Sigmoid colon (tissue), 6 donors: ENCODE measurements at regions not wholly inside any gene's neighbourhood (a gene's known extent, or its start where the extent isn't known, plus 50 kb on each side); places are given as distances from the start of the nearest gene placed in this dataset.
"Not testable (repeated sequence)": the region's sequence is repeated elsewhere in the genome, so short reads cannot be mapped to it uniquely, and the experiment has no call there.

Experiments used
- DNase-seq: peaks from one replicate; pipeline ENCODE4 v3.0.0-alpha.2; 2019
- H3K27ac ChIP-seq, 4 donors: fragments of 200-600 bp; sonication (generic); one replicate each; pipeline ENCODE4 v1.5.1; 2016 to 2019; ENCODE audit warnings: mild to moderate bottlenecking in 1 of 4
- H3K27me3 ChIP-seq, 3 donors: fragments of 200-600 bp; sonication (generic); one replicate each; pipeline ENCODE4 v1.5.1; 2019; ENCODE audit warnings: mild to moderate bottlenecking in 1 of 3
- H3K36me3 ChIP-seq, 4 donors: fragments of 200-600 bp; sonication (generic); one replicate each; pipeline ENCODE4 v1.5.1; 2016 to 2019
- H3K4me1 ChIP-seq, 4 donors: fragments of 200-600 bp; sonication (generic); one replicate each; pipeline ENCODE4 v1.5.1; 2017 to 2019
- H3K4me3 ChIP-seq, 4 donors: fragments of 200-600 bp; sonication (generic); one replicate each; pipeline ENCODE4 v1.5.1; 2017 to 2019; ENCODE audit warnings: mild to moderate bottlenecking in 2 of 4, moderate library complexity in 1 of 4
- H3K9me3 ChIP-seq, 4 donors: fragments of 200-600 bp in 3 of 4; sonication (generic) in 3 of 4; one replicate each; pipeline versions ENCODE4 v1.5.1 to v1.6.1; 2013 to 2019
- CTCF ChIP-seq, 4 experiments: fragments of 450-650 bp in 3 of 4; fragments of 200-600 bp in 1 of 4; IDR thresholded peaks; one replicate each; pipeline ENCODE4 v1.5.1; 2016 to 2019; ENCODE audit warnings: antibody characterized with exemption in 4 of 4, mild to moderate bottlenecking in 3 of 4, moderate library complexity in 2 of 4
- EP300 ChIP-seq, 4 donors: sonication (generic); formaldehyde crosslinking; IDR thresholded peaks; one replicate each; pipeline ENCODE4 v1.6.1; 2017; ENCODE audit warnings: antibody characterized with exemption in 4 of 4
- POLR2A ChIP-seq, 2 donors: fragments of 450-650 bp; IDR thresholded peaks; one replicate each; pipeline ENCODE4 v1.6.1; 2016; ENCODE audit warnings: antibody characterized with exemption in 2 of 2, mild to moderate bottlenecking in 2 of 2, moderate library complexity in 2 of 2
- POLR2AphosphoS5 ChIP-seq, 4 donors: sonication (generic); formaldehyde crosslinking; IDR thresholded peaks; one replicate each; pipeline ENCODE4 v1.6.1; 2017; ENCODE audit warnings: antibody characterized with exemption in 4 of 4
- WGBS, 2 donors: extraction: QIAGEN DNeasy Blood & Tissue Kit; methylation state at CpG; one replicate each; pipeline ENCODE4 v1.1.7; 2013; 5-methylcytosine and 5-hydroxymethylcytosine counted together
- intact Hi-C: fragments of 100-400 bp; cut with DNase I; formaldehyde crosslinking; loops from one replicate; pipeline ENCODE4 v1.15.1; 2023
- donor health status: healthy with polysubstance abuse.
- donor health status: healthy.

- intact Hi-C loops, result no loop called here
- WGBS, 2 donors, result 83 to 88% methylated on average over 2 of the region's 2 CpGs
- Histone ChIP-seq H3K27me3 (no peaks in the 10 kb centered on the region), H3K9me3 (peaks cover 0 to 2% (median 0%) of the 10 kb centered on the region in 4 donors), H3K36me3 (no peaks in the 10 kb centered on the region), H3K4me3 (no peak overlapping the region), H3K27ac (no peak overlapping the region), H3K4me1 (no peaks in the 10 kb centered on the region)
- no peak for DNase-seq
- TF ChIP-seq POLR2A (IDR thresholded peaks at IDR 0.05) (no peak), CTCF (IDR thresholded peaks at IDR 0.05) (no peak), POLR2AphosphoS5 (IDR thresholded peaks at IDR 0.05) (no peak), EP300 (IDR thresholded peaks at IDR 0.05) (no peak)
These were observed 1197.9 kb downstream of the TECRL start for GRCh38 chr4:63211375-63211774.

- DNase-seq, H3K9me3 ChIP-seq, H3K36me3 ChIP-seq, intact Hi-C loops, H3K4me3 ChIP-seq, H3K4me1 ChIP-seq, H3K27ac ChIP-seq, H3K27me3 ChIP-seq: not testable (repeated sequence)
- 91 to 94% methylated on average over 3 of the region's 3 CpGs for WGBS, 2 donors
These were observed 1216.2 kb downstream of the TECRL start for GRCh38 chr4:63193029-63193428.

DNA sequence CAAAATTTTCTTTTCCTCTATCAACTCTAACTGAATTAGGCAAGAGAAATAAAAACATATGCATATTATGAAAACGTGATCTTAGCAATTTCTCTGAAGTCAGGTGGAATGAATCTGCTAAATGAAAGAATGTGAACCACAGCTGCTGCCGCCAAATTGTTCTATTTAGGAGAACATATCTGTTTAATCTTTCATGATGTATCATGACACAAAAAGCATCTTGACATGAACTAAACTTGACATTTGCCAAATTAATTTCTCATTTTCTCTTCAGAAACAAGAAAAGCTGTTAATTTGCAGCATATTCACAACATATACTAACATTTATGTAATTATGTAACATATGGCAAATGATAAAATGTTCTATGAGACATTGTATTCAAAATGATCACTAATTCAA, 1237.9 kb downstream of the TECRL start:
- Histone ChIP-seq H3K27ac (no peak overlapping the region), H3K4me3 (no peak overlapping the region), H3K27me3 (no peaks in the 10 kb centered on the region), H3K9me3 (no peaks in the 10 kb centered on the region), H3K36me3 (no peaks in the 10 kb centered on the region), H3K4me1 (no peaks in the 10 kb centered on the region)
- 66 to 77% methylated on average over 2 of the region's 2 CpGs for WGBS, 2 donors
- DNase-seq, result no peak
- TF ChIP-seq EP300 (IDR thresholded peaks at IDR 0.05), result no peak
- no peak for TF ChIP-seq POLR2A (IDR thresholded peaks at IDR 0.05)
- no peak for TF ChIP-seq CTCF (IDR thresholded peaks at IDR 0.05)
- TF ChIP-seq POLR2AphosphoS5 (IDR thresholded peaks at IDR 0.05), result no peak
- intact Hi-C loops, result no loop called here

GRCh38 chr4:63170923-63171322, 1238.3 kb downstream of the TECRL start:
- H3K27me3 ChIP-seq, result no peaks in the 10 kb centered on the region
- H3K9me3 ChIP-seq, result no peaks in the 10 kb centered on the region
- no peak overlapping the region for H3K4me3 ChIP-seq
- no peak overlapping the region for H3K27ac ChIP-seq
- intact Hi-C loops, result no loop called here
- TF ChIP-seq CTCF (IDR thresholded peaks at IDR 0.05) (no peak), EP300 (IDR thresholded peaks at IDR 0.05) (no peak), POLR2AphosphoS5 (IDR thresholded peaks at IDR 0.05) (no peak), POLR2A (IDR thresholded peaks at IDR 0.05) (no peak)
- H3K4me1 ChIP-seq, result no peaks in the 10 kb centered on the region
- no peak for DNase-seq
- WGBS, 2 donors, result 85 to 89% methylated on average over 2 of the region's 2 CpGs
- no peaks in the 10 kb centered on the region for H3K36me3 ChIP-seq

DNA sequence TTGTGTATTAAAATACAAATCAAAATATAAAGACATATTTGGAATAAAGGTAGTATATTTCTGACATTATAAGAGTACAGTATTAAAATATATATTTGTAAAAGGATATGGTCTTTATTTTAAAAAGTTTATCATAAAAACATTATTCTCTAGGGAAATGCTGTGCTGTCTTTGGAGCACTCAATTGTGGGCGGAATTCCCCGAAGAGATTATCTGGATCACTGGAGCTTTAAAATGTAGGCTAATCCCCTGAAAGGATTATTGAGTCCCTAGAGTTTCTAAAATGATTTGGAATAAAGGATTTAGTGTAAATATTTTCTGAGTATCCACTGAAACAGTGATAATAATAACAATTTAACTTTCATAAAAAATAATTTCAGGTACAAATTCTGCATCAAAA, 1239.4 kb downstream of the TECRL start:
- DNase-seq, result no peak
- 90 to 97% methylated on average over 2 of the region's 2 CpGs for WGBS, 2 donors
- TF ChIP-seq EP300 (IDR thresholded peaks at IDR 0.05) (no peak), POLR2A (IDR thresholded peaks at IDR 0.05) (no peak), POLR2AphosphoS5 (IDR thresholded peaks at IDR 0.05) (no peak), CTCF (IDR thresholded peaks at IDR 0.05) (no peak)
- no peak overlapping the region for H3K4me3 ChIP-seq
- no peak overlapping the region for H3K27ac ChIP-seq
- no peaks in the 10 kb centered on the region for H3K27me3 ChIP-seq
- H3K4me1 ChIP-seq, result no peaks in the 10 kb centered on the region
- intact Hi-C loops, result no loop called here
- no peaks in the 10 kb centered on the region for H3K9me3 ChIP-seq
- no peaks in the 10 kb centered on the region for H3K36me3 ChIP-seq
